Ectodermal cell (in vitro differentiated cells): ENCODE measurements at regions not wholly inside any gene's neighbourhood (a gene's known extent, or its start where the extent isn't known, plus 50 kb on each side); places are given as distances from the start of the nearest gene placed in this dataset.
"Not testable (repeated sequence)": the region's sequence is repeated elsewhere in the genome, so short reads cannot be mapped to it uniquely, and the experiment has no call there.

Experiments
- H3K27ac ChIP-seq: 2 replicates; pipeline ENCODE4 v1.7.0; 2013; ENCODE audit warnings: mild to moderate bottlenecking, low read depth, low read length; ENCODE audit not compliant: insufficient read depth, poor library complexity, severe bottlenecking
- H3K27me3 ChIP-seq: 2 replicates; pipeline ENCODE4 v1.7.0; 2013; ENCODE audit warnings: mild to moderate bottlenecking, low read length; ENCODE audit not compliant: insufficient read depth, control insufficient read depth, poor library complexity, severe bottlenecking
- H3K36me3 ChIP-seq: one replicate; pipeline ENCODE4 v1.7.0; 2013; ENCODE audit warnings: low read length; ENCODE audit not compliant: control insufficient read depth, insufficient read depth
- H3K4me1 ChIP-seq: one replicate; pipeline ENCODE4 v1.7.0; 2013; ENCODE audit warnings: low read length; ENCODE audit not compliant: control insufficient read depth, insufficient read depth
- H3K4me3 ChIP-seq: 2 replicates; pipeline ENCODE4 v1.7.0; 2013; ENCODE audit warnings: low read depth, low read length, control low read depth; ENCODE audit not compliant: insufficient read depth
- H3K9me3 ChIP-seq: 2 replicates; pipeline ENCODE4 v1.7.0; 2013; ENCODE audit warnings: mild to moderate bottlenecking, low read length, moderate library complexity; ENCODE audit not compliant: control insufficient read depth
- WGBS, 2 experiments: methylation state at CpG; one replicate each; pipeline ENCODE4 v1.1.7; 2013; ENCODE audit warnings: missing lambda C conversion rate in 2 of 2; 5-methylcytosine and 5-hydroxymethylcytosine counted together

GRCh38 chr12:17030338-17030737 lies 424.4 kb upstream of the LMO3 start:
- no peaks in the 10 kb centered on the region for H3K4me1 ChIP-seq
- H3K27me3 ChIP-seq = no peaks in the 10 kb centered on the region
- 60 to 67% methylated on average over 1 of the region's 1 CpG for WGBS, 2 experiments
- H3K36me3 ChIP-seq = no peaks in the 10 kb centered on the region
- H3K9me3 ChIP-seq = no peaks in the 10 kb centered on the region
- H3K4me3 ChIP-seq = no peak overlapping the region
- H3K27ac ChIP-seq = no peak overlapping the region

DNA sequence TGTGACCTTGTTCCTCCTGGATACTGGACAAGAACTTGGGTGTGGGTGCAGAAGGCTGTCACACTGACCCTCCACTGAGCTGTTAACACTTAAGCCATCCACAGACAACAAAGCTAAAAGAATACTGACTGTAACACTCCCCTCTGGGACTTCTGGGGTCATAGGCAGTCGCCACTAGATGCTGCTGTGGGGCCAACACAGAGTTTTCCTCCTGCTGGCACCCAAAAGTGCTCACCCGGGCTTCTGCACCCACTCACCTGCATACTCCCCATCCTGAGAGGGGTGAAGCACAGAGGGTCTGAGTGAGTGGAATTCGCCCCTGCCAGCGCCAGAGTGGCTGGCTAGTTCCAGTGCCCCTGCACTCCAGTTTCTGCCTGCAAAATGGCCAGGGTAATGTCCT lies 422.4 kb upstream of the LMO3 start:
- Histone ChIP-seq H3K9me3 (no peaks in the 10 kb centered on the region), H3K4me3 (no peak overlapping the region), H3K36me3 (no peaks in the 10 kb centered on the region), H3K4me1 (no peaks in the 10 kb centered on the region), H3K27me3 (no peaks in the 10 kb centered on the region), H3K27ac (no peak overlapping the region)
- 70 to 73% methylated on average over 4 of the region's 4 CpGs for WGBS, 2 experiments

DNA sequence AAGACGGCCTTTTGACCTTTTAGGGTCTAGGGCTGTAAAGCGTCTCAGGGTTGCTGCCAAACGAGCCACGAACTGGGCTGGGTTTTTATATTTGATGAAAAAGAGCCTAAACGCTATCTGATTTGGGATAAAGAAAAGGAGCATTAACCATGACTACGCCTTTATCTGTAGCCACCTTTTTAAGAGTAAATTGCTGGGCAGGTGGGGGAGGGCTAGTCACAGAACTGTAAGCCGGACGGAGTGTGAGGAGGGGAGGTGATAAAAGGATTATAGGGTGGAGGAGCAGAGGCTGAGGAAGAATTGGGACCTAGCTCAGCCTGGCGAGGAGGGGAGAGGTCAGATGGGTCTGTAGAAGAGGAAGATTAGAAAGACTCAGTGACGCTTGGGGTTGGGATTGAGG lies 419.5 kb upstream of the LMO3 start:
- not testable (repeated sequence) for H3K27me3 ChIP-seq, H3K4me1 ChIP-seq, H3K27ac ChIP-seq, H3K36me3 ChIP-seq, H3K4me3 ChIP-seq, H3K9me3 ChIP-seq
- 87 to 93% methylated on average over 10 of the region's 10 CpGs for WGBS, 2 experiments

GRCh38 chr12:17020765-17021164 lies 414.8 kb upstream of the LMO3 start:
- Histone ChIP-seq H3K36me3 (no peaks in the 10 kb centered on the region), H3K4me3 (no peak overlapping the region), H3K4me1 (no peaks in the 10 kb centered on the region), H3K9me3 (no peaks in the 10 kb centered on the region), H3K27ac (peak overlapping the region; percentile 1), H3K27me3 (no peaks in the 10 kb centered on the region)

DNA sequence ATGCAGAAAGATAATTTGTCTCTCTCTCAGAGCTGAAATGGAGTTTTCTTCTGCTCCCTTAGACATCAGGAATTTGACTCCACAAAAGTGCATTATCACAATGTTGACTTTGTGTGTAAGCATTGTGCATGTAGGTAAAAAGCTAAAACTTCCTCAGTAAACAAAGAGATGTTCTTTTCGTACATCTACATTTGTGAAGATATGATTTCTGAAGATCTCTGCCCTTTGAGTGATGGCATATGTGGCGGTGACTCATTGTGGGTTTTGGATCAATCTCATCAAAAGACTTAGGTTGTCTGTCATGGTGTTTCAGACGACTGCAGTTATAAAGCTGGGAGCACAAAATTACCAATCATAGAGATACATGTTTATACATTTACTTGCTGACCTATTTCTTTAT lies 411.4 kb upstream of the LMO3 start:
- no peak overlapping the region for H3K27ac ChIP-seq
- H3K36me3 ChIP-seq = no peaks in the 10 kb centered on the region
- WGBS, 2 experiments = 88 to 94% methylated on average over 2 to 3 of the region's 3 CpGs
- no peaks in the 10 kb centered on the region for H3K9me3 ChIP-seq
- no peak overlapping the region for H3K4me3 ChIP-seq
- H3K4me1 ChIP-seq = no peaks in the 10 kb centered on the region
- H3K27me3 ChIP-seq = no peaks in the 10 kb centered on the region

DNA sequence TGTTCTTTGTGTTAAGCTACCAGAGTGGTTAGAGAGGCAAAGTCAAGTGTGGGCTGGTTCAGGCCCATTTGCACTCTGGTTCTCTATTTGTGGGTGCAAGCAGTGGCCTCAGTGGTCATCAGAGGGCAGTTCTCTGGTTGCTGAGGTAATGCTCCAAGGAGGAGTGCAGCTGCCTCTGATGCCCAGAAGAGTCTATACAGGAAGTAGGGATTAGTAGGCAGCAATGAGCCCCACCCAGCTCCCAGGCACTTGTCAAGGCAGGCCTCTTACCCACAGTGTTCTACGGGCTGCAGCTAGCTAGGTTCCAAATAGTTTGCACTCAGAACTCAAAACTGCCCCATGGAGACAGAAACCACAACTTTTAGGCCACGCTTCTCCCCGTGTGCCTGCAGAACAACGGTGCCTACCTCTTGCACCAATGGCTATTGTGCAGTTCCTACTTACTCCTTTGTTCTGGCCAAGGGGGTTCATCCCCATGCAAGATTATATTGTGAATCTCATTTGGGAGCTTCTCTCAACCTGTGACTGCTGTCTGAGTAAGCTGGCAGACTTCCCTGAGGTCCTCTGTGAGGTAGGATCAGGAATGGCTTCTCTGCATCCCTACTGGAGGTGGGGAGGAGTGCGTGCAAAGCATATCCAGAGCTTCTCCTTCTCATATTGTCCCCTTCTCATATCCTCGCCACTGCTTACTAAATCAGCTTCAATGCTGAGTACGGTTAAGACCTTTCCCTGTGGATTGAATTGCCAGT lies 410.3 kb upstream of the LMO3 start:
- Histone ChIP-seq H3K27me3 (no peaks in the 10 kb centered on the region), H3K36me3 (no peaks in the 10 kb centered on the region)
- 93 to 95% methylated on average over 7 of the region's 7 CpGs for WGBS, 2 experiments

DNA sequence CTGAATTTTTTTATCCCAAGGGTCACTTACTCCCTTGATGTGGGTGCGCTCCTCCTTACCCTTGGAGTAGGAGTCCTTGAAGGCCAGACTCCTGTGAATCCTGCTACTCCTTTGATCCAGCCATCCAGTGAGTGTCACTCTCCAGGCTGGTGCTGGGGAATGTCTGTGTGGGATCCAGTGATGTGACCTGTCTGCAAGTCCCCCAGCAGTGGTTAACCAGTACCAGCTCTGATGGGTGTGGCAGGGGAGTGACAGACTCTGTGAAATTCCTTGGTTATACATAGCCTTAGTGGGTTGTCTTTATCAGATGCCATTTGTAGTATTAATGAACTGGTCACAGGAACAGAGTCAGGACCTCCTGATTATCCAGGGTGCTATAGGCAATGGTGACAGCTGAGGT lies 409.5 kb upstream of the LMO3 start:
- Histone ChIP-seq H3K4me1 (no peaks in the 10 kb centered on the region), H3K36me3 (no peaks in the 10 kb centered on the region), H3K27me3 (no peaks in the 10 kb centered on the region), H3K9me3 (no peaks in the 10 kb centered on the region), H3K4me3 (no peak overlapping the region), H3K27ac (no peak overlapping the region)
- WGBS, 2 experiments = 100% methylated on average over 1 of the region's 1 CpG

More for the DNA sequence above, 410.3 kb upstream of the LMO3 start:
- H3K9me3 ChIP-seq = no peaks in the 10 kb centered on the region
- H3K27ac ChIP-seq = no peak overlapping the region
- H3K4me3 ChIP-seq = no peak overlapping the region
- H3K4me1 ChIP-seq = no peaks in the 10 kb centered on the region

- not testable (repeated sequence) for H3K36me3 ChIP-seq, H3K27me3 ChIP-seq, H3K9me3 ChIP-seq, H3K4me1 ChIP-seq, H3K27ac ChIP-seq, H3K4me3 ChIP-seq
- 96 to 98% methylated on average over 43 of the region's 43 CpGs for WGBS, 2 experiments
Observed at GRCh38 chr12:17007442-17008040, 401.6 kb upstream of the LMO3 start.

DNA sequence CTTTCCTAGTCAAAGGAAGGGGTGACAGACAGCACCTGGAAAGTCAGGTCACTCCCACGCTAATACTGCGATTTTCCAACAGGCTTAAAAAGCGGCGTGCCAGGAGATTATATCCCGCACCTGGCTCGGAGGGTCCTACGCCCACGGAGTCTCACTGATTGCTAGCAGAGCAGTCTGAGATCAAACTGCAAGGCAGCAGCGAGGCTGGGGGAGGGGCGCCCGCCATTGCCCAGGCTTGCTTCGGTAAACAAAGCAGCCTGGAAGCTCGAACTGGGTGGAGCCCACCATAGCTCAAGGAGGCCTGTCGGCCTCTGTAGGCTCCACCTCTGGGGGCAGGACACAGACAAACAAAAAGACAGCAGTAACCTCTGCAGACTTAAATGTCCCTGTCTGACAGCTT lies 392.6 kb upstream of the LMO3 start:
- not testable (repeated sequence) for H3K27ac ChIP-seq, H3K4me1 ChIP-seq, H3K9me3 ChIP-seq, H3K27me3 ChIP-seq, H3K36me3 ChIP-seq, H3K4me3 ChIP-seq
- WGBS, 2 experiments = 94% methylated on average over 14 of the region's 14 CpGs

DNA sequence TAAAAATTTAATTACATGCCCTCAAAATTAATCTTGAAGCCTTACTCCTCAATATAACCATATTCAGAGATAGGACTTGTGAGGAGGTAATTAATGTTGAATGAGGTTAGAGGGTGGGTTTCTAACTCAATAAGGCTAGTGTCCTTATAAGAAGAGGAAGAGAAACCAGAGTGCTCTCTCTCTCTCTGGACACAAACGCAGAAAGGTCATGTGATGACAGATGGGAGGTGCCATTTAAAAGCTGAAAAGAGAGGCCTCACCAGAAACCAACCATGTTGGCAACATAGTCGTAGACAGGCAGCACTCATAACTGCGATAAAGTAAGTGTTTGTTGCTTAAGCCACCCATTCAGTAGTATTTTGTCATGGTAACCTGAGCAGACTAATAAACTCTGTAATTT lies 378.5 kb upstream of the LMO3 start:
- 83 to 95% methylated on average over 3 of the region's 3 CpGs for WGBS, 2 experiments
- Histone ChIP-seq H3K27me3 (no peaks in the 10 kb centered on the region), H3K27ac (no peak overlapping the region), H3K4me3 (no peak overlapping the region), H3K36me3 (no peaks in the 10 kb centered on the region), H3K9me3 (no peaks in the 10 kb centered on the region), H3K4me1 (no peaks in the 10 kb centered on the region)
